Hypothalamus (tissue), 51 donors: ENCODE measurements at regions not wholly inside any gene's neighbourhood (a gene's known extent, or its start where the extent isn't known, plus 50 kb on each side); places are given as distances from the start of the nearest gene placed in this dataset.
A peak's percentile ranks its signal among the peaks of the same experiment; 100 is the strongest.

Source experiments
- DNase-seq, 51 donors: peaks; one replicate each; lab custom pipeline; 2025; lab: John Stamatoyannopoulos, UW

DNA sequence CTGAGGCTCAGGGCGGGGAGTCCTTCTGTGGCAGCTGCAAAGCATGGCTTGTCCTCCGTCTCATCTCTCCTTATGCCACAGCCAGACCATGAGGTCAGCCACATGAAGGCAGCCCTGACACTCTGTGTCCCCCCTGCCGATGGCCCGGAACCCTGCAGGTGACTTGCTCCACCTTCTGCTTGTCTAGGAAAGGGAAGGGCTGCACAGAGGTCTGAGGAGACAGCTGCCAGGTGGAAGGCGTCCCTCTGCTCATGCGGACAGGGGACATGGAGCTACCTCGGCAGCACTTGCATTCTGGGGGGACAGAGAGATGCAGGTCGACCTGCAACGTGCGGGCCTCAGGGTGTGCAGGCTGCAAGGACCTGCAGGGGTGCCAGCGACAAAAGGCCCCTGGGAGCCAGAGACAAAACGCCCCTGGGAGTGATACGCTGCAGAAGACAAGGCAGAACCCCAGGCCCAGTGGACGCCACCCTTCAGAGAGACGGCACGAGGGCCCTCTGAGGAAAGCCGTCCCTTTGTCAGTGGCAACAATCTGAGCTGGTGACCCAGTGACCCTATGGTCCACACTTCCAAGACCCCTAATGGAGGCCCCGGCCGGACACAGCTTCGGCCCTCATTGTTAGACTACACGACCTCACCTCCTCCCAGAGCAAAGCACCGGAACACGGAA is 205.2 kb upstream of the PPP2R2D start:
- DNase-seq, result no peak

GRCh38 chr10:131697476-131698128 is 203.2 kb upstream of the PPP2R2D start:
- no peak for DNase-seq

GRCh38 chr10:131698232-131698631 is 202.6 kb upstream of the PPP2R2D start:
- no peak for DNase-seq

- no peak for DNase-seq
These were observed 201.8 kb upstream of the PPP2R2D start for GRCh38 chr10:131698986-131699385.

- DNase-seq, result no peak
These were observed 200.8 kb upstream of the PPP2R2D start for GRCh38 chr10:131700032-131700431.

DNA sequence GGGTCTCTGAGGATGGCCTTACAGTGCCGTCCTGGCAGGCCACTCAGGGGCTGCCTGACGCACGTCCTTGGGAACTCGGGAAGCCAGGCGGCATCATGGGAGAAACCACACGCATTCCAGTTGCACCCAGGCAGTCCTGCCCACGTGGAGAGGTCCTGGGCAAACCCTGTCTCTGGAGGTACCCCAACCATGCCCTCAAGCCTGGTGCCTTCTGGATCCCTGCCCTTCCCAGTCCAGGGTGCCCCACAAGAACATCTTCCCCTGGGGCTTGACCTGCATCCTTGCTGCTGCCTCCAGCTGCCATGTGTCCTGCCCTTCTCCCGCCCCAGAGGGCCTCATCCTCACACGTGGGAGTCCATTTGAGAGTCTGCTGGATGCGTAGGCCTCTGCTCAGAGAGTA is 200.3 kb upstream of the PPP2R2D start:
- no peak for DNase-seq

DNA sequence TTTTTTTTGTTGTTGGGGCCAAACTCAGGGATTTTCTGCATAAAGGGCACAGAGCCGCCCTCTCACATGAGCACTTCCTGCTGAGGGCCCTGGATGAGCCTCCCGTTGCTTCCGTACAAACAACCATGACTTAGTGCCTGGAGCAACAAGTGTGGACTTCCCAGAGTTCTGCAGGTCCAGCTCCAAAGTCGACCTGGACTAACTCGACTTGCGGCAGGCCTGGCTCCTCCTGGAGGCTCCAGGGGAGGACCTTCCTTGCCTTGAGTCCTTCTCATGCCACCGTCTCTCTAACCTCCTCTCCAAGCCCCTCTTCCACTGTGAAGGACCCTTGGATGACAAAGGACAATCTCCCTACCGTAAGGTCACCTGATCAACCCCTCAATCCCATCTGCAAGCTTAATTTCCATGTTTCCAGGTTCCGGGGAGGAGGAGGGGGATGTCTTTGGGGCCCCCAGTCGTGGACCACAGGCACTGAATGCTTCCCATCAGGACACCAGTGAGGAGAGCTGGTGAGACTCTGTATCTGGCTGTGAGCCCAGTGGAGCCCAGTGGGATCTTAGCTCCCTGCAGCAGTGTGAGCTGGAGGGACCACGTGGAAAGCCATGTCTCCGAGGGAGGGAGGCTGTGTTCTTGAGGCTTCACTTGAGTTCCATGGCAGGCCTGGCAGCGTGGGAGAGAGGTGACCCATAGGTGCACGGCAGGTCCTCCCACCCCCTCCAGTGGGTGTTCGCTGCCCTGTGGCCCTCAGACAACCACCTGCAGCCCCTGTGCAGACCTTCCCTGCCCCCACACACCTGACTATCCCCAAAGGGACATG is 199.5 kb upstream of the PPP2R2D start:
- DNase-seq, result no peak

- DNase-seq, result peak in 1 of 51 donors; percentile 3
These were observed 198.1 kb upstream of the PPP2R2D start for GRCh38 chr10:131702531-131703356.

DNA sequence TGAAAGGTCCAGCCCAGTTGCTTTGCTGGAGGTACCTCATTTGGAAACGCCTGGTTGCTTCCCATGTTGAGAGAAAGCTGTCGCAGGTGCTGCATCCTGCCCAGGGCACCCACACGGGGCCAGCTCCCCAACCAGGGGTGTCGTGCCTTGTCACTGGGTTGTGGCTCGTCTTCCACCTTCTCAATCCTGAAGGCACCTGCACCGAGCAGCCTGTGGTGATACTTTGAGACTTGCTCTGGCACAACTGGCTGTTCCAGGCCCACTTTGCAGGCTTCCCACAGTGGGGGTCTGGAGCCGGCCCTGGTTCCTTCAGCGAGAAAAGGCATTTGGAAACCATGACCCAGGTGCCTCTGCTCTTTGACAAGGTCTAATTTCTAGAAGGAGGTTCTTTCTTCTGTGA is 197.3 kb upstream of the PPP2R2D start:
- DNase-seq, result no peak

DNA sequence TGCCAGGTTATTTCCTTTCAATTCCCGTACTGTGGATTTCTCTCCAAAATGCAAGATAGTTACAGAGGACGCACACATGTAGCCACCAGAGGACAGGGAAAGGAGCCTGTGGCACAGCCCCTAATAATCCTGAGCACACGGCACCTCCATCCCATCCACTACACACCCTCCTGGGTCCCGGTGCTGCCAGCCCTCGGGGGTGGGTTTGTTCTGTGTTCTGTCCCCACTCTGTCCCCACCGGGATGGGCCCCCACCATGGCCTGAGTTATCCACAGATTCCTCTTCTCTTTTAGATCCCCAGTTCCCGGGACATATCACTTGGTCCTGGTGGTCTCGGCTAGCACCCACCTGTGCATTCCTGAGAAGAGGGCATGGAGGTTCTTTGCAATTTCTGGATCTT is 196.9 kb upstream of the PPP2R2D start:
- no peak for DNase-seq

DNA sequence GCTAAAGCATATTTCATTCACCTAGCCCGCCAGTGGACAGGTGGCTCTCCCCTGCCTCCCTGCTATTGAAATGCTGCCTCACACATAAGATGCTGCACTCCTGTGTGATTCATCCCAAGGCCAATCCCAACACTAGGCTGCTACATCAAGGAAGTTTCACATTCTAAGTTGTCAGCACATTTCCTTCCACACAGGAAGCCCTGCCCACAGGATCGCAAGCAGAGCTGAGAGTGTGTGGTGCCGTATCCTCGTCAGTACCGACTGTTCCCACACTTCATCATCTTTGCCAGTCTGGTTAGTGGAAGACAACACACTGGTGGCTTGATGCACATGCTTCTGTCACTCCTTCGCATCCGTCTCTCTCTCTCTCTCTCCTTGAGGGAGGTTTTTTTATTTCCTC is 194.3 kb upstream of the PPP2R2D start:
- DNase-seq, result no peak

DNA sequence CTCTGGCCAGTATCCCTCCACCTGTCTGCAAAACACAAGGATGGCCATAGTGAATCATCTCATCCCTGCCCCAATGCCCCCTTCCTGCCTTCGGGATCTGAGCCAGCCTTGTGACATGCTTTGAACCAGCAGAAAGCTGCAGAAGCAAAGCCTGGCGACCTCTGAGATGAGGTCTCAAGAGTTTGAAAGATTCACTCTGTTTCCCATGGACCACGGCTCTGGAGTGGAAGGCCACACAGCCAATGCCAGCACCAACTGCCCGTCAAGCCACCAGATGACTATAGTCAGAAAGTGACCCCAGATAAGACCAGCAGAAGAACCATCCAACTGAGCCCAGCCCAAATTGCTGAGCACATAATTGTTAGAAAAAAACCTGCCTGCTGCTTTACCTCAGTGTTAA is 193.9 kb upstream of the PPP2R2D start:
- DNase-seq, result no peak

GRCh38 chr10:131708225-131708880 is 192.5 kb upstream of the PPP2R2D start:
- DNase-seq, result no peak

GRCh38 chr10:131710142-131710861 is 190.5 kb upstream of the PPP2R2D start:
- DNase-seq, result no peak

GRCh38 chr10:131722121-131722520 is 178.7 kb upstream of the PPP2R2D start:
- no peak for DNase-seq

- no peak for DNase-seq
These were observed 178.1 kb upstream of the PPP2R2D start for GRCh38 chr10:131722525-131723264.

GRCh38 chr10:131723297-131724168 is 177.3 kb upstream of the PPP2R2D start:
- DNase-seq, result no peak

DNA sequence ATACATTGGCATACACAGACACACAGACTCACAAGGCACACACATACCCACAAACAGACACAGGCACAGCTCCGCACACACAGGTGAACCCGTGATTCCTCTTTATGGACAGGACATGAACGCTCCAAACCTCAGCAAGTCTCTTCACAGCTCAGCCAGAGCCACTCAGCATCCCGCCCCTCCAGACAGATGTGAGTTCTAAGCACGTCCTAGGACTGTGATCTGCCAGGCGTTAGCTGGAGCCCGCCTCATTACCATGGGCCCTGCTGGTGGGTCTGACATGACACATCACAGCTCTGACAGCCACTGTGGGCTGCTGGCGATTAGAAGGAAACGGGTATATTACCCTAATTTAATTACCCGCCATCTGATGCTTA is 176.7 kb upstream of the PPP2R2D start:
- no peak for DNase-seq
